ENCODE measurements at regions not wholly inside any gene's neighbourhood (a gene's known extent, or its start where the extent isn't known, plus 50 kb on each side); places are given as distances from the start of the nearest gene placed in this dataset.
"Not testable (repeated sequence)": the region's sequence is repeated elsewhere in the genome, so short reads cannot be mapped to it uniquely, and the experiment has no call there.

- peak overlapping the region in 1 of 10 donors; percentile 3 for H3K27ac ChIP-seq
- ATAC-seq = no peak
These were observed 50.1 kb upstream of the ACSL4 start for GRCh38 chrX:109782994-109783700.

GRCh38 chrX:109783701-109784079 is 50.6 kb upstream of the ACSL4 start:
- H3K9me3 ChIP-seq = no peaks in the 10 kb centered on the region
- no peaks in the 10 kb centered on the region for H3K4me1 ChIP-seq
- peaks cover 0 to 25% (median 0%) of the 10 kb centered on the region in 7 donors for H3K27me3 ChIP-seq
- intact Hi-C loops (cut with DNase I) = no loop called here
- no peak for TF ChIP-seq CTCF (IDR thresholded peaks at IDR 0.05)
- peak overlapping the region in 1 of 10 donors; percentile 3 for H3K27ac ChIP-seq
- no peaks in the 10 kb centered on the region for H3K36me3 ChIP-seq
- WGBS, 2 donors = 77 to 84% methylated on average over 5 of the region's 5 CpGs
- DNase-seq (no peak), ATAC-seq (no peak)
- H3K4me3 ChIP-seq = no peak overlapping the region

More at GRCh38 chrX:109782994-109783700, 50.1 kb upstream of the ACSL4 start:
- WGBS, 2 donors = 71 to 86% methylated on average over 6 of the region's 6 CpGs
- Histone ChIP-seq H3K27me3 (peaks cover 0 to 22% (median 0%) of the 10 kb centered on the region in 7 donors), H3K4me1 (no peaks in the 10 kb centered on the region), H3K9me3 (no peaks in the 10 kb centered on the region), H3K36me3 (no peaks in the 10 kb centered on the region), H3K4me3 (no peak overlapping the region)
- intact Hi-C loops (cut with DNase I) = no loop called here
- no peak for DNase-seq
- no peak for TF ChIP-seq CTCF (IDR thresholded peaks at IDR 0.05)

- DNase-seq = no peak
- no peak overlapping the region for H3K4me3 ChIP-seq
- H3K9me3 ChIP-seq = no peaks in the 10 kb centered on the region
- intact Hi-C loops (cut with DNase I) = no loop called here
- no peak for ATAC-seq
- H3K27ac ChIP-seq = no peak overlapping the region
- H3K27me3 ChIP-seq = peaks cover 0 to 38% (median 0%) of the 10 kb centered on the region in 7 donors
- WGBS, 2 donors = 83 to 85% methylated on average over 4 of the region's 4 CpGs
- H3K36me3 ChIP-seq = no peaks in the 10 kb centered on the region
- no peak for TF ChIP-seq CTCF (IDR thresholded peaks at IDR 0.05)
- no peaks in the 10 kb centered on the region for H3K4me1 ChIP-seq
These were observed 52.0 kb upstream of the ACSL4 start for GRCh38 chrX:109785053-109785452.

- H3K4me1 ChIP-seq; intact Hi-C loops (cut with DNase I); H3K27ac ChIP-seq; ATAC-seq; H3K36me3 ChIP-seq; H3K9me3 ChIP-seq; DNase-seq; H3K4me3 ChIP-seq: not testable (repeated sequence)
- H3K27me3 ChIP-seq = peaks cover 0 to 43% (median 0%) of the 10 kb centered on the region in 7 donors
- 91 to 99% methylated on average over 7 of the region's 7 CpGs for WGBS, 2 donors
These were observed 57.5 kb upstream of the ACSL4 start for GRCh38 chrX:109790511-109790910.

- TF ChIP-seq CTCF (IDR thresholded peaks at IDR 0.05) = no peak
- intact Hi-C loops (cut with DNase I) = no loop called here
- H3K27ac ChIP-seq = no peak overlapping the region
- ATAC-seq (no peak), DNase-seq (no peak)
- 76 to 81% methylated on average over 2 of the region's 2 CpGs for WGBS, 2 donors
- no peaks in the 10 kb centered on the region for H3K36me3 ChIP-seq
- H3K4me3 ChIP-seq = no peak overlapping the region
- H3K4me1 ChIP-seq = no peaks in the 10 kb centered on the region
- H3K27me3 ChIP-seq = peaks cover 0 to 32% (median 0%) of the 10 kb centered on the region in 7 donors
- H3K9me3 ChIP-seq = no peaks in the 10 kb centered on the region
These were observed 60.1 kb upstream of the ACSL4 start for GRCh38 chrX:109793191-109793590.
